ENCODE measurements at regions not wholly inside any gene's neighbourhood (a gene's known extent, or its start where the extent isn't known, plus 50 kb on each side); places are given as distances from the start of the nearest gene placed in this dataset.

GRCh38 chr15:35764661-35765519, 218.9 kb upstream of the DPH6 start:
- H3K4me2 ChIP-seq, result no peak overlapping the region
- ChIA-PET POLR2A (no interaction called here), CTCF (no interaction called here)
- FAIRE-seq, result no peak
- H3K4me3 ChIP-seq, result no peak overlapping the region
- TF ChIP-seq KDM1A (IDR thresholded peaks at IDR 0.05; ENCODE audit: low read depth) (no peak), SREBF2 (IDR thresholded peaks at IDR 0.05) (no peak), USF2 (IDR thresholded peaks at IDR 0.05) (no peak), CBX2 (IDR thresholded peaks at IDR 0.05; ENCODE audit: borderline replicate concordance, low read depth) (no peak), POLR2A (IDR thresholded peaks at IDR 0.05; ENCODE audit: low read length) (no peak), HOXB5 (CRISPR knock-in tag; IDR thresholded peaks at IDR 0.05) (no peak), HDAC2 (IDR thresholded peaks at IDR 0.05) (no peak), MYC (IDR thresholded peaks at IDR 0.05; ENCODE audit: borderline replicate concordance, low read length) (no peak), RARB (CRISPR knock-in tag; IDR thresholded peaks at IDR 0.05) (no peak), TFCP2L1 (CRISPR knock-in tag; IDR thresholded peaks at IDR 0.05) (no peak), CHD4 (IDR thresholded peaks at IDR 0.05; ENCODE audit: borderline replicate concordance) (no peak), MAX (IDR thresholded peaks at IDR 0.05) (no peak), RAD21 (conservative IDR thresholded peaks at IDR 0.05 in 1 of 2, IDR thresholded peaks at IDR 0.05 in 1 of 2) (no peak), ZC3H11A (IDR thresholded peaks at IDR 0.05) (no peak), ATOH8 (CRISPR knock-in tag; IDR thresholded peaks at IDR 0.05; ENCODE audit: low read depth) (no peak), EP300 (IDR thresholded peaks at IDR 0.05) (no peak), BCL3 (IDR thresholded peaks at IDR 0.05) (no peak), CHD2 (IDR thresholded peaks at IDR 0.05; ENCODE audit: low read length, partially characterized antibody) (no peak), MAZ (IDR thresholded peaks at IDR 0.05; ENCODE audit: borderline replicate concordance, low read depth, low read length) (no peak), CEBPB (IDR thresholded peaks at IDR 0.05) (no peak)
- 68% methylated on average over 5 of the region's 5 CpGs for WGBS (ENCODE audit: missing lambda C conversion rate)
- DNase-seq (ENCODE audit: low read depth in 1 of 2, low spot score in 1 of 2), result no peak
- no peaks in the 10 kb centered on the region for H3K4me1 ChIP-seq
- no peaks in the 10 kb centered on the region for H3K9me3 ChIP-seq
- no peak overlapping the region for H3K27ac ChIP-seq
- no peak for ATAC-seq

- POLR2A ChIA-PET, result no interaction called here
- 59% methylated on average over 1 of the region's 1 CpG for WGBS (ENCODE audit: missing lambda C conversion rate)
- no peak for DNase-seq (ENCODE audit: low read depth in 1 of 2, low spot score in 1 of 2)
- no peak for ATAC-seq
- CTCF ChIA-PET, result no interaction called here
- TF ChIP-seq HOXB13 (CRISPR knock-in tag; IDR thresholded peaks at IDR 0.05; ENCODE audit: low read depth), result no peak
- TF ChIP-seq CBX2 (IDR thresholded peaks at IDR 0.05; ENCODE audit: borderline replicate concordance, low read depth), result no peak
- TF ChIP-seq POLR2A (IDR thresholded peaks at IDR 0.05; ENCODE audit: low read length), result no peak
- no peak for TF ChIP-seq KDM5A (IDR thresholded peaks at IDR 0.05)
- TF ChIP-seq RFX5 (IDR thresholded peaks at IDR 0.05), result no peak
- TF ChIP-seq PBX3 (IDR thresholded peaks at IDR 0.05), result no peak
- no peak for TF ChIP-seq SREBF2 (IDR thresholded peaks at IDR 0.05)
- TF ChIP-seq POLR2AphosphoS2 (conservative IDR thresholded peaks at IDR 0.05; ENCODE audit: low read length), result no peak
- no peak for TF ChIP-seq EHF (CRISPR knock-in tag; IDR thresholded peaks at IDR 0.05)
- TF ChIP-seq PHF8 (IDR thresholded peaks at IDR 0.05; ENCODE audit: borderline replicate concordance, low read depth), result no peak
- no peaks in the 10 kb centered on the region for H3K9me3 ChIP-seq
- no peak for FAIRE-seq
- H3K4me2 ChIP-seq, result no peak overlapping the region
- H3K4me1 ChIP-seq, result no peaks in the 10 kb centered on the region
- H3K27ac ChIP-seq, result no peak overlapping the region
- no peak overlapping the region for H3K4me3 ChIP-seq
Measured at GRCh38 chr15:35768949-35769348, 223.0 kb upstream of the DPH6 start.
